HepG2 (cell line): ENCODE measurements at regions not wholly inside any gene's neighbourhood (a gene's known extent, or its start where the extent isn't known, plus 50 kb on each side); places are given as distances from the start of the nearest gene placed in this dataset.

Experiments
- ATAC-seq: fragments of 200-7000 bp; cut with Tn5 transposase; 3 replicates; pipeline ENCODE4 v1.9.1; 2020; ENCODE audit warnings: mild to moderate bottlenecking, moderate library complexity
- BruUV-seq: library from RNA; stranded (reverse); fragments of 400-500 nt; replicated peaks from 2 replicates; lab custom pipeline; 2021; lab: Mats Ljungman, UMichigan
- CTCF ChIA-PET: fragments of 300-600 bp; formaldehyde crosslinking; extraction: SDS; loops from one replicate; lab custom pipeline; 2021; ENCODE audit warnings: low total read pairs, inconsistent platforms, low intra/inter-chr PET ratio; lab: Yijun Ruan, JAX
- POLR2A ChIA-PET: fragments of 350-600 bp; sonication (Branson Sonifier 250); formaldehyde crosslinking; loops from one replicate; lab custom pipeline; 2020; ENCODE audit warnings: antibody characterized with exemption, inconsistent platforms; lab: Yijun Ruan, JAX
- DNase-seq: peaks from one replicate; pipeline ENCODE4 v3.0.0-alpha.2; 2015; ENCODE audit warnings: low spot score
- FAIRE-seq: peaks from 3 replicates; lab custom pipeline; 2011; peaks lifted over from hg19 to GRCh38; lab: Jason Lieb, UNC
- H2AFZ ChIP-seq: one replicate; pipeline ENCODE4 v1.6.1; 2011; ENCODE audit warnings: low read length, inconsistent platforms
- H3K27ac ChIP-seq: fragments of 300-600 bp; 3 replicates; pipeline ENCODE4 v1.8.0; 2011; ENCODE audit warnings: mixed run types, mild to moderate bottlenecking, mixed read lengths, low read length, inconsistent platforms; ENCODE audit not compliant: insufficient read depth; ENCODE audit errors: extremely low read length
- H3K27me3 ChIP-seq, 2 experiments: fragments of 200-600 bp in 1 of 2; 2 replicates in 1 of 2; 3 replicates in 1 of 2; pipeline versions ENCODE4 v1.6.0 to v1.8.0; 2011; ENCODE audit warnings: low read length in 2 of 2, mild to moderate bottlenecking in 2 of 2, moderate library complexity in 2 of 2, inconsistent platforms in 1 of 2; ENCODE audit not compliant: insufficient read depth in 2 of 2, control insufficient read depth in 1 of 2
- H3K36me3 ChIP-seq, 2 experiments: fragments of 200-600 bp in 1 of 2; replicated peaks in 1 of 2; 2 replicates in 1 of 2; 3 replicates in 1 of 2; pipeline versions ENCODE4 v1.5.1 to v1.8.0; 2011; ENCODE audit warnings: low read length in 2 of 2, inconsistent platforms in 1 of 2; ENCODE audit not compliant: insufficient read depth in 2 of 2, control insufficient read depth in 1 of 2
- H3K4me1 ChIP-seq: 2 replicates; pipeline ENCODE4 v1.5.1; 2012; ENCODE audit warnings: low read length, inconsistent platforms; ENCODE audit not compliant: insufficient read depth
- H3K4me2 ChIP-seq: 2 replicates; pipeline ENCODE4 v1.6.0; 2011; ENCODE audit warnings: low read depth, low read length, inconsistent platforms
- H3K4me3 ChIP-seq, 3 experiments: fragments of 200-600 bp in 1 of 3; sonication (generic), shearing (Covaris generic) in 1 of 3; replicated peaks in 1 of 3; 2 replicates each; pipeline ENCODE4 v1.5.1; 2011 to 2016; ENCODE audit warnings: low read length in 3 of 3, inconsistent platforms in 2 of 3, low read depth in 2 of 3, mild to moderate bottlenecking in 2 of 3, control low read depth in 1 of 3, mixed read lengths in 1 of 3; ENCODE audit not compliant: insufficient read depth in 1 of 3
- H3K79me2 ChIP-seq: one replicate; pipeline ENCODE4 v1.6.1; 2011; ENCODE audit warnings: low read length, inconsistent platforms; ENCODE audit not compliant: insufficient read depth
- H3K9ac ChIP-seq: 2 replicates; pipeline ENCODE4 v1.6.0; 2011; ENCODE audit warnings: mild to moderate bottlenecking, low read depth, low read length, inconsistent platforms; ENCODE audit not compliant: insufficient read depth
- H3K9me3 ChIP-seq: 2 replicates; pipeline ENCODE4 v1.5.1; 2012; ENCODE audit warnings: mild to moderate bottlenecking, low read length
- H4K20me1 ChIP-seq: 2 replicates; pipeline ENCODE4 v1.6.0; 2011; ENCODE audit warnings: inconsistent platforms, mild to moderate bottlenecking, low read length, moderate library complexity; ENCODE audit not compliant: insufficient read depth
- HNRNPL ChIP-seq: fragments of 200-400 bp; formaldehyde crosslinking; IDR thresholded peaks from 2 replicates; pipeline ENCODE4 v1.6.1; 2017; ENCODE audit warnings: mild to moderate bottlenecking, low read depth, low read length
- KDM1A ChIP-seq: IDR thresholded peaks from 2 replicates; pipeline ENCODE4 v1.6.1; 2016; ENCODE audit warnings: missing compliant biosample characterization
- ZNF143 ChIP-seq: sonication (generic); formaldehyde crosslinking; IDR thresholded peaks from 2 replicates; pipeline ENCODE4 v1.4.0; 2020; ENCODE audit warnings: missing genetic modification reagents
- ZNF362 ChIP-seq: sonication (generic); formaldehyde crosslinking; IDR thresholded peaks from 2 replicates; pipeline ENCODE4 v1.4.0; 2020; ENCODE audit warnings: missing genetic modification reagents, mild to moderate bottlenecking, borderline replicate concordance
- WGBS: methylation state at CpG from one replicate; pipeline ENCODE4 v1.1.6; 2017; ENCODE audit warnings: low lambda C conversion rate; 5-methylcytosine and 5-hydroxymethylcytosine counted together
- in situ Hi-C: cut with HindIII; loops from 2 replicates; pipeline ENCODE4 v1.10.0; 2017; ENCODE audit warnings: low pct_unique_long_range_greater_than_20kb; ENCODE audit not compliant: extremely low pct_ligation_motif_present
- intact Hi-C: fragments of 100-400 bp; cut with micrococcal nuclease; formaldehyde crosslinking; loops from one replicate; pipeline ENCODE4 v1.10.0; 2022; ENCODE audit not compliant: unreplicated experiment
- small RNA-seq, 3 experiments: library from RNA; depleted of rRNA; stranded (forward); fragments of <200 nt; gene quantifications; one replicate each; pipeline ENCODE3, GENCODE V24; 2012; ENCODE audit warnings: low read depth in 2 of 3, low replicate concordance in 1 of 3; ENCODE audit not compliant: insufficient read length in 3 of 3, insufficient read depth in 2 of 3

GRCh38 chr12:86331012-86331411 is 74.8 kb upstream of the MGAT4C start (continued):
- no peak for TF ChIP-seq ZNF362 (CRISPR knock-in tag)
- no peak for TF ChIP-seq KDM1A (CRISPR knock-in tag)

GRCh38 chr12:86312232-86312631 is 56.0 kb upstream of the MGAT4C start:
- no peak overlapping the region for H3K4me2 ChIP-seq
- POLR2A ChIA-PET = no interaction called here
- no peak overlapping the region for H3K9ac ChIP-seq
- H3K79me2 ChIP-seq = no peaks in the 10 kb centered on the region
- no peaks in the 10 kb centered on the region for H3K27me3 ChIP-seq
- no peaks in the 10 kb centered on the region for H3K4me1 ChIP-seq
- TF ChIP-seq ZNF143 (CRISPR knock-in tag) (no peak), HNRNPL (no peak)
- H3K4me3 ChIP-seq = no peak overlapping the region
- no peak overlapping the region for H2AFZ ChIP-seq
- no peaks in the 10 kb centered on the region for H4K20me1 ChIP-seq
- DNase-seq = no peak
- no peaks in the 10 kb centered on the region for H3K9me3 ChIP-seq
- ATAC-seq = no peak
- no TSS peak for BruUV-seq
- in situ Hi-C loops = no loop called here
- no peak for FAIRE-seq
- CTCF ChIA-PET = no interaction called here
- intact Hi-C loops = no loop called here
- 25% methylated on average over 4 of the region's 4 CpGs for WGBS
- H3K36me3 ChIP-seq = no peaks in the 10 kb centered on the region
- H3K27ac ChIP-seq = no peak overlapping the region

Small RNA genes in the stretch of these regions (small RNA-seq; reads per million reads assigned to genes)
- 0 reads per million in 3 experiments for gene AC079598.2
- 0 reads per million in 3 experiments for gene AC079598.3
- gene AC079598.4 = 0 reads per million in 3 experiments
- 0 reads per million in 3 experiments for gene CYCSP30
